HepG2 (cell line): ENCODE measurements at regions not wholly inside any gene's neighbourhood (a gene's known extent, or its start where the extent isn't known, plus 50 kb on each side); places are given as distances from the start of the nearest gene placed in this dataset.

Experiments used
- PHF5A ChIP-seq: IDR thresholded peaks from one replicate; pipeline ENCODE4 v1.6.1; 2018; ENCODE audit warnings: low read depth, missing genetic modification reagents; ENCODE audit not compliant: unreplicated experiment
- SNRNP70 ChIP-seq: fragments of 200-400 bp; formaldehyde crosslinking; IDR thresholded peaks from 2 replicates; pipeline ENCODE4 v1.6.1; 2017; ENCODE audit warnings: mild to moderate bottlenecking, low read depth, low read length, moderate library complexity
- TF ChIP-seq, protein P1 (sequence below): sonication (generic); formaldehyde crosslinking; IDR thresholded peaks from 2 replicates; pipeline ENCODE4 v1.5.0; 2020; ENCODE audit warnings: mild to moderate bottlenecking, missing genetic modification reagents, borderline replicate concordance
- TF ChIP-seq, protein P2 (sequence below): sonication (generic); formaldehyde crosslinking; conservative IDR thresholded peaks from 2 replicates; pipeline ENCODE4 v1.5.0; 2020; ENCODE audit warnings: missing genetic modification reagents
- TF ChIP-seq, protein P3 (sequence below): sonication (generic); formaldehyde crosslinking; IDR thresholded peaks from 2 replicates; pipeline ENCODE4 v1.4.0; 2020; ENCODE audit warnings: missing genetic modification reagents, borderline replicate concordance
- TF ChIP-seq, protein P4 (sequence below): IDR thresholded peaks from 2 replicates; pipeline ENCODE4 v1.6.1; 2016; ENCODE audit warnings: missing compliant biosample characterization, missing genetic modification reagents, borderline replicate concordance
- TF ChIP-seq, protein P5 (sequence below): sonication (generic); formaldehyde crosslinking; IDR thresholded peaks from 2 replicates; pipeline ENCODE4 v1.8.0; 2022; ENCODE audit warnings: mild to moderate bottlenecking, missing genetic modification reagents; ENCODE audit not compliant: insufficient replicate concordance
- TF ChIP-seq, protein P6 (sequence below): sonication (generic); formaldehyde crosslinking; IDR thresholded peaks from 2 replicates; pipeline ENCODE4 v1.4.0; 2020; ENCODE audit warnings: missing genetic modification reagents

DNA sequence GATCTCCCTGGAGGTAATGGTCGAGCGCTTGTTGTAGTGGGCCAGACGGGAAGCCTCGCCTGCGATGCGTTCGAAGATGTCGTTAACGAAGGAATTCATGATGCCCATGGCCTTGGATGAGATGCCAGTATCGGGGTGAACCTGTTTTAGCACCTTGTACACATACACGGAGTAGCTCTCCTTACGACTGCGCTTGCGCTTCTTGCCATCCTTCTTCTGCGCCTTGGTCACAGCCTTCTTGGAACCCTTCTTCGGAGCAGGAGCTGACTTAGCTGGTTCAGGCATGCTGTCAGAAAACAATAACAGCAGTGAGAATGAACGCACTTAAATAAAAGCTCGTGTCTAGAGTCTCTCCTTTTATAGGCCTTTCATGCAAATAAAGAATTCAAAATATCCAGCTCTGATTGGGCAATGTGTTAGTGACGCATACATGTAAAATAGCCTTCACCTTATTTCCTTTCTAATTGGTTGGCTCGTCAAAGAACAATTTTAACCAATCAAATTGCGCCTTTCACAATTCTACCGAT lies 129.2 kb downstream of the HFE start (continued):
- TF ChIP-seq, protein P1, sequence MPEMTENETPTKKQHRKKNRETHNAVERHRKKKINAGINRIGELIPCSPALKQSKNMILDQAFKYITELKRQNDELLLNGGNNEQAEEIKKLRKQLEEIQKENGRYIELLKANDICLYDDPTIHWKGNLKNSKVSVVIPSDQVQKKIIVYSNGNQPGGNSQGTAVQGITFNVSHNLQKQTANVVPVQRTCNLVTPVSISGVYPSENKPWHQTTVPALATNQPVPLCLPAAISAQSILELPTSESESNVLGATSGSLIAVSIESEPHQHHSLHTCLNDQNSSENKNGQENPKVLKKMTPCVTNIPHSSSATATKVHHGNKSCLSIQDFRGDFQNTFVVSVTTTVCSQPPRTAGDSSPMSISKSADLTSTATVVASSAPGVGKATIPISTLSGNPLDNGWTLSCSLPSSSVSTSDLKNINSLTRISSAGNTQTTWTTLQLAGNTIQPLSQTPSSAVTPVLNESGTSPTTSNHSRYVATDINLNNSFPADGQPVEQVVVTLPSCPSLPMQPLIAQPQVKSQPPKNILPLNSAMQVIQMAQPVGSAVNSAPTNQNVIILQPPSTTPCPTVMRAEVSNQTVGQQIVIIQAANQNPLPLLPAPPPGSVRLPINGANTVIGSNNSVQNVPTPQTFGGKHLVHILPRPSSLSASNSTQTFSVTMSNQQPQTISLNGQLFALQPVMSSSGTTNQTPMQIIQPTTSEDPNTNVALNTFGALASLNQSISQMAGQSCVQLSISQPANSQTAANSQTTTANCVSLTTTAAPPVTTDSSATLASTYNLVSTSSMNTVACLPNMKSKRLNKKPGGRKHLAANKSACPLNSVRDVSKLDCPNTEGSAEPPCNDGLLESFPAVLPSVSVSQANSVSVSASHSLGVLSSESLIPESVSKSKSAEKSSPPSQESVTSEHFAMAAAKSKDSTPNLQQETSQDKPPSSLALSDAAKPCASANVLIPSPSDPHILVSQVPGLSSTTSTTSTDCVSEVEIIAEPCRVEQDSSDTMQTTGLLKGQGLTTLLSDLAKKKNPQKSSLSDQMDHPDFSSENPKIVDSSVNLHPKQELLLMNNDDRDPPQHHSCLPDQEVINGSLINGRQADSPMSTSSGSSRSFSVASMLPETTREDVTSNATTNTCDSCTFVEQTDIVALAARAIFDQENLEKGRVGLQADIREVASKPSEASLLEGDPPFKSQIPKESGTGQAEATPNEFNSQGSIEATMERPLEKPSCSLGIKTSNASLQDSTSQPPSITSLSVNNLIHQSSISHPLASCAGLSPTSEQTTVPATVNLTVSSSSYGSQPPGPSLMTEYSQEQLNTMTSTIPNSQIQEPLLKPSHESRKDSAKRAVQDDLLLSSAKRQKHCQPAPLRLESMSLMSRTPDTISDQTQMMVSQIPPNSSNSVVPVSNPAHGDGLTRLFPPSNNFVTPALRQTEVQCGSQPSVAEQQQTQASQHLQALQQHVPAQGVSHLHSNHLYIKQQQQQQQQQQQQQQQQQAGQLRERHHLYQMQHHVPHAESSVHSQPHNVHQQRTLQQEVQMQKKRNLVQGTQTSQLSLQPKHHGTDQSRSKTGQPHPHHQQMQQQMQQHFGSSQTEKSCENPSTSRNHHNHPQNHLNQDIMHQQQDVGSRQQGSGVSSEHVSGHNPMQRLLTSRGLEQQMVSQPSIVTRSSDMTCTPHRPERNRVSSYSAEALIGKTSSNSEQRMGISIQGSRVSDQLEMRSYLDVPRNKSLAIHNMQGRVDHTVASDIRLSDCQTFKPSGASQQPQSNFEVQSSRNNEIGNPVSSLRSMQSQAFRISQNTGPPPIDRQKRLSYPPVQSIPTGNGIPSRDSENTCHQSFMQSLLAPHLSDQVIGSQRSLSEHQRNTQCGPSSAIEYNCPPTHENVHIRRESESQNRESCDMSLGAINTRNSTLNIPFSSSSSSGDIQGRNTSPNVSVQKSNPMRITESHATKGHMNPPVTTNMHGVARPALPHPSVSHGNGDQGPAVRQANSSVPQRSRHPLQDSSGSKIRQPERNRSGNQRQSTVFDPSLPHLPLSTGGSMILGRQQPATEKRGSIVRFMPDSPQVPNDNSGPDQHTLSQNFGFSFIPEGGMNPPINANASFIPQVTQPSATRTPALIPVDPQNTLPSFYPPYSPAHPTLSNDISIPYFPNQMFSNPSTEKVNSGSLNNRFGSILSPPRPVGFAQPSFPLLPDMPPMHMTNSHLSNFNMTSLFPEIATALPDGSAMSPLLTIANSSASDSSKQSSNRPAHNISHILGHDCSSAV (CRISPR knock-in tag): no peak
- TF ChIP-seq SNRNP70 (no peak), PHF5A (no peak)
- TF ChIP-seq, protein P2, sequence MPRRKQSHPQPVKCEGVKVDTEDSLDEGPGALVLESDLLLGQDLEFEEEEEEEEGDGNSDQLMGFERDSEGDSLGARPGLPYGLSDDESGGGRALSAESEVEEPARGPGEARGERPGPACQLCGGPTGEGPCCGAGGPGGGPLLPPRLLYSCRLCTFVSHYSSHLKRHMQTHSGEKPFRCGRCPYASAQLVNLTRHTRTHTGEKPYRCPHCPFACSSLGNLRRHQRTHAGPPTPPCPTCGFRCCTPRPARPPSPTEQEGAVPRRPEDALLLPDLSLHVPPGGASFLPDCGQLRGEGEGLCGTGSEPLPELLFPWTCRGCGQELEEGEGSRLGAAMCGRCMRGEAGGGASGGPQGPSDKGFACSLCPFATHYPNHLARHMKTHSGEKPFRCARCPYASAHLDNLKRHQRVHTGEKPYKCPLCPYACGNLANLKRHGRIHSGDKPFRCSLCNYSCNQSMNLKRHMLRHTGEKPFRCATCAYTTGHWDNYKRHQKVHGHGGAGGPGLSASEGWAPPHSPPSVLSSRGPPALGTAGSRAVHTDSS (CRISPR knock-in tag): 0 out of 2 replicates have a peak, but pooled peaks have one; percentile 86
- TF ChIP-seq, protein P3, sequence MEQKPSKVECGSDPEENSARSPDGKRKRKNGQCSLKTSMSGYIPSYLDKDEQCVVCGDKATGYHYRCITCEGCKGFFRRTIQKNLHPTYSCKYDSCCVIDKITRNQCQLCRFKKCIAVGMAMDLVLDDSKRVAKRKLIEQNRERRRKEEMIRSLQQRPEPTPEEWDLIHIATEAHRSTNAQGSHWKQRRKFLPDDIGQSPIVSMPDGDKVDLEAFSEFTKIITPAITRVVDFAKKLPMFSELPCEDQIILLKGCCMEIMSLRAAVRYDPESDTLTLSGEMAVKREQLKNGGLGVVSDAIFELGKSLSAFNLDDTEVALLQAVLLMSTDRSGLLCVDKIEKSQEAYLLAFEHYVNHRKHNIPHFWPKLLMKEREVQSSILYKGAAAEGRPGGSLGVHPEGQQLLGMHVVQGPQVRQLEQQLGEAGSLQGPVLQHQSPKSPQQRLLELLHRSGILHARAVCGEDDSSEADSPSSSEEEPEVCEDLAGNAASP (CRISPR knock-in tag): peak; percentile 12; the same call in 1 of the 2 replicates
- TF ChIP-seq, protein P4, sequence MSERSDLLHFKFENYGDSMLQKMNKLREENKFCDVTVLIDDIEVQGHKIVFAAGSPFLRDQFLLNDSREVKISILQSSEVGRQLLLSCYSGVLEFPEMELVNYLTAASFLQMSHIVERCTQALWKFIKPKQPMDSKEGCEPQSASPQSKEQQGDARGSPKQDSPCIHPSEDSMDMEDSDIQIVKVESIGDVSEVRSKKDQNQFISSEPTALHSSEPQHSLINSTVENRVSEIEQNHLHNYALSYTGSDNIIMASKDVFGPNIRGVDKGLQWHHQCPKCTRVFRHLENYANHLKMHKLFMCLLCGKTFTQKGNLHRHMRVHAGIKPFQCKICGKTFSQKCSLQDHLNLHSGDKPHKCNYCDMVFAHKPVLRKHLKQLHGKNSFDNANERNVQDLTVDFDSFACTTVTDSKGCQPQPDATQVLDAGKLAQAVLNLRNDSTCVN (CRISPR knock-in tag): no peak; the same call in 1 of the 2 replicates
- TF ChIP-seq, protein P5, sequence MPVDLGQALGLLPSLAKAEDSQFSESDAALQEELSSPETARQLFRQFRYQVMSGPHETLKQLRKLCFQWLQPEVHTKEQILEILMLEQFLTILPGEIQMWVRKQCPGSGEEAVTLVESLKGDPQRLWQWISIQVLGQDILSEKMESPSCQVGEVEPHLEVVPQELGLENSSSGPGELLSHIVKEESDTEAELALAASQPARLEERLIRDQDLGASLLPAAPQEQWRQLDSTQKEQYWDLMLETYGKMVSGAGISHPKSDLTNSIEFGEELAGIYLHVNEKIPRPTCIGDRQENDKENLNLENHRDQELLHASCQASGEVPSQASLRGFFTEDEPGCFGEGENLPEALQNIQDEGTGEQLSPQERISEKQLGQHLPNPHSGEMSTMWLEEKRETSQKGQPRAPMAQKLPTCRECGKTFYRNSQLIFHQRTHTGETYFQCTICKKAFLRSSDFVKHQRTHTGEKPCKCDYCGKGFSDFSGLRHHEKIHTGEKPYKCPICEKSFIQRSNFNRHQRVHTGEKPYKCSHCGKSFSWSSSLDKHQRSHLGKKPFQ (CRISPR knock-in tag): no peak
- TF ChIP-seq, protein P6, sequence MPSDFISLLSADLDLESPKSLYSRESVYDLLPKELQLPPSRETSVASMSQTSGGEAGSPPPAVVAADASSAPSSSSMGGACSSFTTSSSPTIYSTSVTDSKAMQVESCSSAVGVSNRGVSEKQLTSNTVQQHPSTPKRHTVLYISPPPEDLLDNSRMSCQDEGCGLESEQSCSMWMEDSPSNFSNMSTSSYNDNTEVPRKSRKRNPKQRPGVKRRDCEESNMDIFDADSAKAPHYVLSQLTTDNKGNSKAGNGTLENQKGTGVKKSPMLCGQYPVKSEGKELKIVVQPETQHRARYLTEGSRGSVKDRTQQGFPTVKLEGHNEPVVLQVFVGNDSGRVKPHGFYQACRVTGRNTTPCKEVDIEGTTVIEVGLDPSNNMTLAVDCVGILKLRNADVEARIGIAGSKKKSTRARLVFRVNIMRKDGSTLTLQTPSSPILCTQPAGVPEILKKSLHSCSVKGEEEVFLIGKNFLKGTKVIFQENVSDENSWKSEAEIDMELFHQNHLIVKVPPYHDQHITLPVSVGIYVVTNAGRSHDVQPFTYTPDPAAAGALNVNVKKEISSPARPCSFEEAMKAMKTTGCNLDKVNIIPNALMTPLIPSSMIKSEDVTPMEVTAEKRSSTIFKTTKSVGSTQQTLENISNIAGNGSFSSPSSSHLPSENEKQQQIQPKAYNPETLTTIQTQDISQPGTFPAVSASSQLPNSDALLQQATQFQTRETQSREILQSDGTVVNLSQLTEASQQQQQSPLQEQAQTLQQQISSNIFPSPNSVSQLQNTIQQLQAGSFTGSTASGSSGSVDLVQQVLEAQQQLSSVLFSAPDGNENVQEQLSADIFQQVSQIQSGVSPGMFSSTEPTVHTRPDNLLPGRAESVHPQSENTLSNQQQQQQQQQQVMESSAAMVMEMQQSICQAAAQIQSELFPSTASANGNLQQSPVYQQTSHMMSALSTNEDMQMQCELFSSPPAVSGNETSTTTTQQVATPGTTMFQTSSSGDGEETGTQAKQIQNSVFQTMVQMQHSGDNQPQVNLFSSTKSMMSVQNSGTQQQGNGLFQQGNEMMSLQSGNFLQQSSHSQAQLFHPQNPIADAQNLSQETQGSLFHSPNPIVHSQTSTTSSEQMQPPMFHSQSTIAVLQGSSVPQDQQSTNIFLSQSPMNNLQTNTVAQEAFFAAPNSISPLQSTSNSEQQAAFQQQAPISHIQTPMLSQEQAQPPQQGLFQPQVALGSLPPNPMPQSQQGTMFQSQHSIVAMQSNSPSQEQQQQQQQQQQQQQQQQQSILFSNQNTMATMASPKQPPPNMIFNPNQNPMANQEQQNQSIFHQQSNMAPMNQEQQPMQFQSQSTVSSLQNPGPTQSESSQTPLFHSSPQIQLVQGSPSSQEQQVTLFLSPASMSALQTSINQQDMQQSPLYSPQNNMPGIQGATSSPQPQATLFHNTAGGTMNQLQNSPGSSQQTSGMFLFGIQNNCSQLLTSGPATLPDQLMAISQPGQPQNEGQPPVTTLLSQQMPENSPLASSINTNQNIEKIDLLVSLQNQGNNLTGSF (CRISPR knock-in tag): peak; percentile 73; the same call in 1 of the 2 replicates
